NCI-H446 treated with DMSO at 0.1 percent for 48 hours (cell line): ENCODE measurements at regions not wholly inside any gene's neighbourhood (a gene's known extent, or its start where the extent isn't known, plus 50 kb on each side); places are given as distances from the start of the nearest gene placed in this dataset.

Experiments
- DNase-seq: peaks from one replicate; lab custom pipeline; 2025; lab: John Stamatoyannopoulos, UW

DNA sequence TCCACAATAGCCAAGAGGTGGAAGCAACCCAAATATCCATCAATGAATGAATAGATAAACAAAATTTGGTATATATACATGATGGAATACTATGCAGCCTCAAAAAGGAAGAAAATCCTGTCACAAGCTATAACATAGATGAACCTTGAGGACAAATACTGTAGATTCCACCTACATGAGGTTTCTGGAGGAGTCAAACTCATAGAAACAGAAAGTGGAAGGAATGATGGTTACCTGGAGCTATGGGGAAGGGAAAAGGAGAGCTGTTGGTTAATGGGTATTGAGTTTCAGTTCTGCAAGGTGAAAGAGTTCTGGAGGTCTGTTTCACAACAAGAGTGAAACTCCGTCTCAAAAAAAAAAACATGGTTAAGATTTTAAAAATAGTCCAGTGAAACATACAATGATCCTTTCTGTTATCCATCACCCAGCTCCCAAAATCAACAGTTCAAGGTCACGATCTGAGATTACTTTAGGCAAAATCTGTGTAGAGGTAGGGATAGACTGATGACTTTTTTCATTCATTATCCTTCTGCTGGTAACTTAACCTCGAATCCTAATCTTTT is 80.8 kb upstream of the HNRNPU start:
- no peak for DNase-seq

DNA sequence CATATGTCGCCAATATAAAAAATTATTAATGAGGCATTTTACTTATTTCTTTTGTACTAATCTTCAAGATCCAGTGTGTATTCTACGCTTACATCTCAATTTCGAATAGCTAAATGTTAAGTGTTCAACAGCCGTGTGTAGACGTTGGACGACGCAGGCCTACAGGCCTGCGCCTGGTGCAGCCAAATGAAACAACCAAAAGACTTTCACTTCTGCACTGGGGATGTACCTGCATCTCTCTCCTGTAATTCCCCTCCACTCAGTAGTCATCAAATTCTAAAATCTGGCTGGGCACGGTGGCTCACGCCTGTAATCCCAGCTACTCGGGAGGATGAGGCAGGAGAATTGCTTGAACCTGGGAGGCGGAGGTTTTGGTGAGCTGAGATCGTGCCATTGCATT is 76.8 kb upstream of the HNRNPU start:
- no peak for DNase-seq

DNA sequence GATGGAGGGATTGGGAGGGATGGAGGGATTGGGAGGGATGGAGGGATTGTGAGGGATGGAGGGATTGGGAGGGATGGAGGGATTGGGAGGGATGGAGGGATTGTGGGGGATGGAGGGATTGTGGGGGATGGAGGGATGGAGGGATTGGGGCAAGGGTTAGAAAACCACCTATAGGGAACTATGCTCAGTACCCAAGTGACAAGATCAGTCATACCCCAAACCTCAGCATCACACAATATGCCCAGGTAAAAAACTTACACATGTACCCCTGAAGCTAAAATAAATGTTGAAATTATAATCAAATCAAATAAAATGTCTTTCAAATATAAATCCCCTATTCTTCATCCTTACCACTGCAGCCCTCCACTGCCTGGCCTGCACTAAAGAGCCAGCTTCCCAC is 72.8 kb upstream of the HNRNPU start:
- no peak for DNase-seq

DNA sequence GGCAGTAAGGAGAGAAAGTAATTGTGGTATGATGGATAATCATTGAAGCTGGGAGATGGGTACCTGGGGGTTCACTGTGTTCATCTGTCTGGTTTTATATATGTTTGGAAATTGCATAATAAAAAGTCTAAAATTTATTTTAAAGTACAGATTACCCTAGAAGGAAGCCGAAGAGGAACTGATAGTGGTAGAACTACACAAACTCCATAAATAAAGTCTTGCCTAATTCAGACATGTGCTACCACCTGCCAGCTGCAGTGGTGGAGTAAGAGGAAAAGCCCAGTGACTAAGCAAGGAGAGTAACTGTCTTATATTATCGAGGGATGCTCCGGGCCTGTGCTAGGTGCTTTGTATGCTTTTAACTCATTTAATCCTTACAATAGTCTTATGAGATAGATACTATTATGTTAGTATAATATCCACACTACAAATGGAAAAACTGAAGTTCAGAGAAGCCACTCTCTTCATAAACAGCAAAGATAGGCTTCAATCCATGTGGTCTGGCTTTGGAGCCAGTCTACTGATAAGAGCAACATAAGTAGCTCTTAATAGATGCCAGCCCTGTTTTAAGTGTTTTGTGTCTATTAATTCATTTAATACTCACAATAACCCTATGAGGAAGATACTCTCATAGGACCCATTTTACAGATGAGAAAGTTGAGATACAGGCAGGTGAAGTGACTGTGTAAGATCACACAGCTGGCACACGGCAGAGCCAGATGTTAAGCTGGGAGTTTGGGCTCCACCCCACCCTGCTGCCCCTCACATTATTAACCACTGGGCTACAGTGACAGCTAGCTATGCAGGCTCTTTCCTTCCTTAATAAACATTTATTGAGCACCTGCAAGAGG is 56.8 kb upstream of the HNRNPU start:
- no peak for DNase-seq

DNA sequence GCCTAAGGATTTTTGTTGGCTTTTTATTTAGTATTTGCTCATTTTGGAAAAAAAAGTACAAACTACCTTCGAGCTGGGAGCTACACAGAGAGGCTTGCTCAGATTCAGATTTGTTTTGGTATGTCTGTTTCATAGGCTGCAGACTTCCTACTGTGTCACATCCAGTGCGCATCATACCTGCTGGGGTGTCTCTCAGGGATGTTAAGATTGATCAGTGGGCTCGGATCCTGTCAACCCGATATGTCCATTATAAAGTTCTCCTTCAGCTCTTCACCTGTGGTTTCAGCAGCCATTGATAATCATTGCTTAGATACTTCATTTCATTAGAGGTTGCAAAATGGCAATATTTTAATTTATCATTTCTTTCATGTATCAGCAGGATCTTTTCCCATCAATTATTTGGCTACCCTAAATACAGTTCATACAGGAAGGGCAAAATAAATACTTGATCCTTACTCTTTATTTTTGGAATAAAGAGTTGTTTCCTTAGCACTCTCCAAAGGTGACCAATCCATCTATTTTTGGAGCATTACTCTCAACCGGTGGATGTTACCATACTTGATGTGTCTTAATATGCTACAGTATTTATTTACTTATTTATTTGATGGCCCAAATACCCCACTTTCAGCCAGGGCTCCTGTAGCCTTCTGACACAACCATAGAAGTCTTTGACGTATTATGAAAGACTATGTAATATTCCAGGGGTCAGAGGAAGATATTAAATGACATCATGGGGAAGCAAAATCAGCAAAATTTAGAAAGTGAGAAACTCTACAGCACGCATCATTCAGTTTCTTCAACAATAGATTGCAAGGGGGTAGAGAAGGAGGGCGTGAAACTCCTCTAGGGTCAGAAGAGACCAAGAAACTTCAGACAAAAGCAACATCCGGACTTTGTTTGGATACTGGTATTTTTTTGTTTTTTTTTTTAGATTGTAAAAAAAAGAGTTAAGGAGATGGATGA is 55.3 kb upstream of the HNRNPU start:
- DNase-seq: no peak

DNA sequence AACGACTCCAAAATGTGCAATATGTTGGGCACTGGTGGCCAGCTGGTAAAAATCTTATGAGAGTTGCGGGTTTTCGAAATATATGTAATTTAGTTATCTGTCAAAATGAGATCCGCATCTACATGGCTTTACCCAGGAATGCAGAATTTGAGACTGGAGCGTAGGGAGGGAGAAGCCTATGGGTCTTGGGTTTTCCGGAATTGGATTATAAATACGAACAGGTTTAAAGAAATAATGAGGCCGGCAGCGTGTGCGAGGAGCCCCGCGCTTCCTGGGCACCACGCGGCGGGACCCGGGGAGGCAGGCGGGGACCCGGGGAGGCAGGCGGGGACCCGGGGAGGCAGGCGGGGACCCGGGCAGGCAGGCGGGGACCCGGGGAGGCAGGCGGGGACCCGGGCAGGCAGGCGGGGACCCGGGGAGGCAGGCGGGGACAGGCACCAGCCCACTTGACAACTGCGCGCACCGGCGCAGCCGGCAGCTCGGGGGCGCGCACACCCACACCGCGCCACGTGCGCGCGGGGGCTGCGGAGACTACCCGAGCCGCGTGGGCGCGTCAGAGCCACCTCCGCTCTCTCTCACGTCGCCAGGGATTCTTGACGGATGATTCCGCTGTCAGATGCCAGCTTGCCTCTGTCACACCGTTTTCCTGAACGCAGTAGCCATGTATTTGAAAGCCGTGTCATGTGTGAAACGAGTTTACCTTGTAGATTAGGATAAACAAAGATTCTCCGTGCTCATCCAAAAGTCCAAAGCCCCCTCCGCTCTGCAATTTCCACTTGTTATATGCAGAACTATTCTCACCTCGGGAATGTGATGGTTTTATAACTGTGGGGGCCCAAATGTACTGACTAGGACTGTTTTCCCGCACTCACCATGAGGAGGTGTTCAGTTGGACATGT is 54.3 kb upstream of the HNRNPU start:
- DNase-seq: peak; percentile 11

DNA sequence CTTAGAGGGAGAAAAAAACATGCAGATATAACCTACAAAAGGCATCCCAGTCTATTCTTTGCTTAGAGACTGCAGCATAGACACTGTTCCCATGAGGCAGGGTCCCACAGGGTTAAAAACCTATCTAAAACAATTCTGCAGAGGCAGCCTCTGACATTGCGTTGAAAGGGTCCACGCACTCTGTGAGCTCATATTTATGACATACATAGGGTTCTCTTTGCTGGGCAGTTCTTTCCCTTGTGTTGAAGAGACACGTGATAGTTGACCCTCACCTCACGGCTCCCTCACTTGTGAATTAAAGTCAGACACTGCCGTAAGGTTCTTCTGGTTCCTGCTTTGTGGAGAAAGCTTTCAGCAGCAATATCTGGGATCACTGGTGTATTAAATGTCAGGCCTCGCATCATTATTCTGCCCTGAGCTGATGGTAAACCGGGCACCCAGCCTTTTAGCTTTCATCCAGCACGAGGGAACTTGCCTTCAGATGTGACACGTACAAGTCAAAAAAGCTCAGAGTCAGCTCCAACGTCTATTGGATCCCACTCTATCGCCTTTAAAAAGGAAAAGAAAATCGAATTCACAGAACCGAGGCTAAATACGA is 52.8 kb upstream of the HNRNPU start:
- DNase-seq: no peak

DNA sequence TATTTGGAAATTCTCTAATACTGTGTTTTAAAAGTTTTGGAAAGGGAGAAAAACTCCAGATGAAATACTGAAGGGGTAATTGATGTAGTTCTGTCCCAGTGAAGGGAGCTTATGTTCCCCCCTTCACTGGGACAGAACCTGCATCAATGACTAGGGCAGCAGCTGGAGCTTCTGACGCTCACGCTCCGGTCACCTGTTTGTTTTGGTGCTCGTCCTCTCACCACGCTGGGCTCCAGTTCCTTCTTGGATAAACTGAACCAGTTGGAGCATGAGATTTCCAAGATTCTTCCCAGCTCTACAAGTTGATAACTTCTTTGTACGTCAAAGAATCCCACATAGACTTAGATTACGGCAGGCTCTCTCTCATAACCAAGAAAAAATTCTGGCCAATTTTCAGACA is 51.4 kb upstream of the HNRNPU start:
- no peak for DNase-seq

DNA sequence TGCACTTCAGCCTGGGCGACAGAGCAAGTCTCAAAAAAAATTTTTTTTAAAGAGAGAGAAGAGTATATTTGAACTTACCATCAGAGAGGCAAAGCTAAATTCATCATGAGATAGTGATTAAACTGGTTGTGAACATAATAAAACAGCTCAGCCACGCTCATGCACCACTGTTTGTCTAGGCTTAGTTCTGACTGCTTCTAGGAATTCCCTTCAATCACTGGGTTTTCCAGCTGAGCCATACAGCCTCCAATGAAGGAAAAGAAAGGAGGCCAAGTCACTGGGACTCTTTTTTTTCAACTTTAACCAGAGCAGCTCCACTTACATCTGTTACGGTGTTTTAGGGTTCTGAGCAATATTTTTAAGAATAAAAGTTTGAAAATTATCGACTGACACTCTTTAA is 50.4 kb upstream of the HNRNPU start:
- DNase-seq: no peak
